Keratinocyte (primary cell): ENCODE measurements at regions not wholly inside any gene's neighbourhood (a gene's known extent, or its start where the extent isn't known, plus 50 kb on each side); places are given as distances from the start of the nearest gene placed in this dataset.
"Not testable (repeated sequence)": the region's sequence is repeated elsewhere in the genome, so short reads cannot be mapped to it uniquely, and the experiment has no call there.

Experiments used
- DNase-seq: peaks from one replicate; pipeline ENCODE4 v3.0.0-alpha.2; 2011; ENCODE audit warnings: low read depth, missing footprints, low spot score
- FAIRE-seq: peaks from 2 replicates; lab custom pipeline; 2011; peaks lifted over from hg19 to GRCh38; lab: Jason Lieb, UNC
- H2AFZ ChIP-seq: 2 replicates; pipeline ENCODE4 v1.6.0; 2012; ENCODE audit warnings: low read length, control low read depth, inconsistent platforms; ENCODE audit not compliant: control insufficient read depth
- H3K27ac ChIP-seq: 2 replicates; pipeline ENCODE4 v1.5.1; 2011; ENCODE audit warnings: low read length; ENCODE audit not compliant: control insufficient read depth, insufficient read depth
- H3K27me3 ChIP-seq: 3 replicates; pipeline ENCODE4 v1.6.0; 2011; ENCODE audit warnings: low read length; ENCODE audit not compliant: control insufficient read depth, insufficient read depth; ENCODE audit errors: extremely low read depth
- H3K36me3 ChIP-seq, 2 experiments: 2 replicates in 1 of 2; 3 replicates in 1 of 2; pipeline ENCODE4 v1.5.1; 2011; ENCODE audit warnings: low read length in 2 of 2, mild to moderate bottlenecking in 1 of 2; ENCODE audit not compliant: control insufficient read depth in 2 of 2, insufficient read depth in 2 of 2; ENCODE audit errors: extremely low read depth in 1 of 2
- H3K4me1 ChIP-seq: 3 replicates; pipeline ENCODE4 v1.5.1; 2011; ENCODE audit warnings: low read length; ENCODE audit not compliant: control insufficient read depth, insufficient read depth; ENCODE audit errors: extremely low read depth
- H3K4me2 ChIP-seq: 3 replicates; pipeline ENCODE4 v1.6.0; 2011; ENCODE audit warnings: low read depth, low read length; ENCODE audit not compliant: control insufficient read depth, insufficient read depth; ENCODE audit errors: extremely low read depth
- H3K4me3 ChIP-seq, 3 experiments: fragments of 200-600 bp in 1 of 3; sonication (generic) in 1 of 3; 2 replicates in 2 of 3; 3 replicates in 1 of 3; pipeline ENCODE4 v1.5.1; 2011 to 2016; ENCODE audit warnings: low read length in 3 of 3, mild to moderate bottlenecking in 3 of 3, control low read depth in 2 of 3, inconsistent platforms in 1 of 3, low read depth in 1 of 3, mixed read lengths in 1 of 3, mixed run types in 1 of 3, moderate library complexity in 1 of 3; ENCODE audit not compliant: control insufficient read depth in 2 of 3, insufficient read depth in 2 of 3; ENCODE audit errors: extremely low read depth in 1 of 3
- H3K79me2 ChIP-seq: 2 replicates; pipeline ENCODE4 v1.6.0; 2012; ENCODE audit warnings: low read length; ENCODE audit not compliant: control insufficient read depth, insufficient read depth
- H3K9ac ChIP-seq: 3 replicates; pipeline ENCODE4 v1.6.0; 2011; ENCODE audit warnings: low read length; ENCODE audit not compliant: control insufficient read depth, insufficient read depth; ENCODE audit errors: extremely low read depth
- H3K9me1 ChIP-seq: 3 replicates; pipeline ENCODE4 v1.6.0; 2011; ENCODE audit warnings: low read length; ENCODE audit not compliant: control insufficient read depth, insufficient read depth; ENCODE audit errors: extremely low read depth
- H3K9me3 ChIP-seq: 2 replicates; pipeline ENCODE4 v1.5.1; 2012; ENCODE audit warnings: low read depth, low read length; ENCODE audit not compliant: control insufficient read depth
- H4K20me1 ChIP-seq: 3 replicates; pipeline ENCODE4 v1.6.0; 2011; ENCODE audit warnings: low read length; ENCODE audit not compliant: control insufficient read depth, insufficient read depth; ENCODE audit errors: extremely low read depth
- CTCF ChIP-seq, 3 experiments: IDR thresholded peaks in 1 of 3; conservative IDR thresholded peaks in 1 of 3; optimal IDR thresholded peaks in 1 of 3; 2 replicates in 2 of 3; 3 replicates in 1 of 3; pipeline versions ENCODE3 to v1.5.1; 2011; ENCODE audit warnings: low read length in 3 of 3, mild to moderate bottlenecking in 3 of 3, moderate library complexity in 2 of 3, control low read depth in 1 of 3, inconsistent platforms in 1 of 3; ENCODE audit not compliant: insufficient read depth in 2 of 3; ENCODE audit errors: extremely low read depth in 1 of 3
- EZH2 ChIP-seq: IDR thresholded peaks from one replicate; pipeline ENCODE4 v1.6.1; 2012; ENCODE audit warnings: inconsistent platforms, mild to moderate bottlenecking, low read length, moderate library complexity
- dilution Hi-C: fragments of 300-500 bp; cut with MboI; formaldehyde crosslinking; loops from one replicate; pipeline ENCODE4 v1.7.0; 2020; ENCODE audit warnings: low sequenced_read_pairs; ENCODE audit not compliant: extremely low pct_ligation_motif_present

GRCh38 chr7:104275900-104276299, 52.5 kb upstream of the LHFPL3 start:
- Histone ChIP-seq H3K79me2 (no peaks in the 10 kb centered on the region), H4K20me1 (no peaks in the 10 kb centered on the region), H3K4me3 (no peak overlapping the region), H3K4me1 (no peaks in the 10 kb centered on the region), H3K27me3 (no peaks in the 10 kb centered on the region), H3K9me1 (no peaks in the 10 kb centered on the region), H3K9ac (no peak overlapping the region), H3K36me3 (no peaks in the 10 kb centered on the region), H3K27ac (no peak overlapping the region), H3K9me3 (no peaks in the 10 kb centered on the region), H2AFZ (no peak overlapping the region), H3K4me2 (no peak overlapping the region)
- dilution Hi-C loops, result no loop called here
- FAIRE-seq, result no peak
- no peak for TF ChIP-seq CTCF (optimal IDR thresholded peaks at IDR 0.05 in 1 of 3, IDR thresholded peaks at IDR 0.05 in 1 of 3, conservative IDR thresholded peaks at IDR 0.05 in 1 of 3; ENCODE audit: extremely low read depth in 1 of 3, insufficient read depth in 2 of 3, low read length in 3 of 3)
- TF ChIP-seq EZH2, result no peak
- DNase-seq, result no peak

- H3K9me1 ChIP-seq, DNase-seq, dilution Hi-C loops, H4K20me1 ChIP-seq, H3K4me3 ChIP-seq, H3K27ac ChIP-seq, H3K4me2 ChIP-seq, H3K36me3 ChIP-seq, H3K27me3 ChIP-seq, H3K79me2 ChIP-seq, H3K4me1 ChIP-seq, H3K9me3 ChIP-seq, H3K9ac ChIP-seq, H2AFZ ChIP-seq, FAIRE-seq: not testable (repeated sequence)
These were observed 51.7 kb upstream of the LHFPL3 start for GRCh38 chr7:104276730-104277129.
